GM12891 (cell line): ENCODE measurements at regions not wholly inside any gene's neighbourhood (a gene's known extent, or its start where the extent isn't known, plus 50 kb on each side); places are given as distances from the start of the nearest gene placed in this dataset.
"Not testable (repeated sequence)": the region's sequence is repeated elsewhere in the genome, so short reads cannot be mapped to it uniquely, and the experiment has no call there.

ENCODE experiments used
- POLR2AphosphoS5 ChIP-seq: IDR thresholded peaks from 2 replicates; pipeline ENCODE4 v1.6.1; 2011; ENCODE audit warnings: low read depth, low read length, control low read depth
- POU2F2 ChIP-seq: IDR thresholded peaks from 2 replicates; pipeline ENCODE4 v1.6.1; 2011; ENCODE audit warnings: low read depth, mild to moderate bottlenecking, control low read depth, low read length, moderate library complexity
- TAF1 ChIP-seq: IDR thresholded peaks from 2 replicates; pipeline ENCODE4 v1.6.1; 2011; ENCODE audit warnings: low read depth, low read length, control low read depth

DNA sequence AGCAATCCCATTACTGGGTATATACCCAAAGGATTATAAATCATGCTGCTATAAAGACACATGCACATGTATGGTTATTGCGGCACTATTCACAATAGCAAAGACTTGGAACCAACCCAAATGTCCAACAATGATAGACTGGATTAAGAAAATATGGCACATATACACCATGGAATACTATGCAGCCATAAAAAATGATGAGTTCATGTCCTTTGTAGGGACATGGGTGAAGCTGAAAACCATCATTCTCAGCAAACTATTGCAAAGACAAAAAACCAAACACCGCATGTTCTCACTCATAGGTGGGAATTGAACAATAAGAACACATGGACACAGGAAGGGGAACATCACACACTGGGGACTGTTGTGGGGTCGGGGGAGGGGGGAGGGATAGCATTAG, 120.9 kb upstream of the TNFSF4 start:
- TF ChIP-seq POU2F2, TAF1, POLR2AphosphoS5: not testable (repeated sequence)
